ENCODE measurements at regions not wholly inside any gene's neighbourhood (a gene's known extent, or its start where the extent isn't known, plus 50 kb on each side); places are given as distances from the start of the nearest gene placed in this dataset.

DNA sequence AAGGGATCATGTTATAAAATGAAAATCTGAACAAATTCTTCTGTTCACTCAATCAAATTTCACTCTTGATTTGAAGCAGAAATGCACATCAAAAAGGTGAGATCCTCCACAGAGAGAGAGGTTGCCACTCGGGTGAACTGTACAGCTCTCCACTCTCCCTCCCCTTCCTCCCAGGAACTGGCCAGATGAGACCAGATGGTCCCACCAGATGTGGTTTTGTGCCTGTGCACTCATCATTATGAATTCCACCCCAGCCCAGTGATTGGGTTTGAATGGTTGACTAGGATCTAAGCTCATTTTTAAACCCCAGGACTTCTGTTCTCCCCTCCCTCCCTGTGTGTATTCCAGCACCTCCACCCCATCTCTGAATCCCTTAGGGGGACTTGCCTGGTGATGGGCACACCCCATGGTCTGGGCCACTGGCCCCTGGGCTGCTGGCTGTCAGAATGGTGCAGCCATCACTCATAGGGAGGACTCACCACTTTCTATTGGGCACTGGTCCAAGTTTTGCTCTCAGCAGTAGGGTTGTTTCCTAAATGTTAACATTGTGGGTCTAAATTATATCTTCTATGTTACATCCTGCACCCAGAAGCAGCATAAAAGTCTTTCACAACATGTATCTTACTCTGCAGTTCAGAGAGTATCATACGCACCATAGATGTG is 393.1 kb downstream of the TNS3 start:
- no peaks in the 10 kb centered on the region for H3K36me3 ChIP-seq (replicated peaks)
- no peak overlapping the region for H3K27ac ChIP-seq
- H3K4me3 ChIP-seq (ENCODE audit: low read depth, low read length) = no peak overlapping the region
- H3K27me3 ChIP-seq (replicated peaks) = peaks cover 3% of the 10 kb centered on the region
- no peak for DNase-seq
- TF ChIP-seq, protein P1, sequence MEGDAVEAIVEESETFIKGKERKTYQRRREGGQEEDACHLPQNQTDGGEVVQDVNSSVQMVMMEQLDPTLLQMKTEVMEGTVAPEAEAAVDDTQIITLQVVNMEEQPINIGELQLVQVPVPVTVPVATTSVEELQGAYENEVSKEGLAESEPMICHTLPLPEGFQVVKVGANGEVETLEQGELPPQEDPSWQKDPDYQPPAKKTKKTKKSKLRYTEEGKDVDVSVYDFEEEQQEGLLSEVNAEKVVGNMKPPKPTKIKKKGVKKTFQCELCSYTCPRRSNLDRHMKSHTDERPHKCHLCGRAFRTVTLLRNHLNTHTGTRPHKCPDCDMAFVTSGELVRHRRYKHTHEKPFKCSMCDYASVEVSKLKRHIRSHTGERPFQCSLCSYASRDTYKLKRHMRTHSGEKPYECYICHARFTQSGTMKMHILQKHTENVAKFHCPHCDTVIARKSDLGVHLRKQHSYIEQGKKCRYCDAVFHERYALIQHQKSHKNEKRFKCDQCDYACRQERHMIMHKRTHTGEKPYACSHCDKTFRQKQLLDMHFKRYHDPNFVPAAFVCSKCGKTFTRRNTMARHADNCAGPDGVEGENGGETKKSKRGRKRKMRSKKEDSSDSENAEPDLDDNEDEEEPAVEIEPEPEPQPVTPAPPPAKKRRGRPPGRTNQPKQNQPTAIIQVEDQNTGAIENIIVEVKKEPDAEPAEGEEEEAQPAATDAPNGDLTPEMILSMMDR (IDR thresholded peaks at IDR 0.05; ENCODE audit: low read depth, low read length, missing control alignments) = no peak
- in situ Hi-C loops (cut with HindIII; ENCODE audit: low pct_ligation_motif_present, low sequenced_read_pairs) = no loop called here

DNA sequence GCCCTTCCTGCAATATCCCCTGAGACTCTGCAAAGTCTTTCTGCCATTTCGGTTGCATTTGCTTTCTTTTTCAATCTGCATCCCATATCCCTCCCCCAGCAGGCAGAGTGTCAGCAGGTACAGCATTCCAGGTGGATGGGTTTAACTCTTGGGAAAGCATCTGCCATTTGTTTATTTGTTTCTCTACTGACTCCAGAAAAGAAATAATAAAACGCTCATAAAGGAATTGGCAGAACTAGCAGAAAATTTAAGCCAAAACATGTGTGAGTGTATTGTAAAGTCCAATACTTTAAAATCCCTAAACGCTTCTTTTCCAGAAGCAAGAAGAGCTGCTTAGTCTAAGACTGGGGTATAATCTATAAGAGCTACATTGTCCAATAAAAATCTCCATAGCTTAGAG is 393.8 kb downstream of the TNS3 start:
- TF ChIP-seq, protein P1 (IDR thresholded peaks at IDR 0.05; ENCODE audit: low read depth, low read length, missing control alignments) = no peak
- no peak for DNase-seq
- Histone ChIP-seq H3K36me3 (replicated peaks) (no peaks in the 10 kb centered on the region), H3K27me3 (replicated peaks) (peaks cover 3% of the 10 kb centered on the region), H3K4me3 (ENCODE audit: low read depth, low read length) (no peak overlapping the region), H3K27ac (no peak overlapping the region)
- in situ Hi-C loops (cut with HindIII; ENCODE audit: low pct_ligation_motif_present, low sequenced_read_pairs) = no loop called here

DNA sequence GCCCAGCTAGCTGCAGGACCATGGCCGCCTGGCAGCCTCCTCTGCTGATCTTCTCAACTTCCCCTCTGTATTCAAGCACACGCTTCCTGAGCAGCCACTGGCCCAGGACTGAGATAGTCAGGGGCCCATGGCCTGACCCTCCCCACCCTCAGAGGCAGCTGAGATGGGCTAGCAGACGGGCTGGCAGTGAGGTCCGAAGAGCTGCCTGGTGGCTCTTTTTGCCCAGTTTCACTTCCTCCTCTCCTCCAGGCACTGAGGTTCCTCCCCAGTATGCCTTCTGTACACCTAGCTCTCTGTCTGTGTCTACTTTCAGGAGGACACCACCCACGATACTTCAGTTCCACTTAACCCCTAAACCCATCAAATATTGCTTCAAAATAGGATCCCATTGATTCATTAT is 395.6 kb downstream of the TNS3 start:
- DNase-seq = no peak
- Histone ChIP-seq H3K36me3 (replicated peaks) (no peaks in the 10 kb centered on the region), H3K4me3 (ENCODE audit: low read depth, low read length) (no peak overlapping the region), H3K27ac (no peak overlapping the region), H3K27me3 (replicated peaks) (peaks cover 4% of the 10 kb centered on the region)
- TF ChIP-seq, protein P1 (IDR thresholded peaks at IDR 0.05; ENCODE audit: low read depth, low read length, missing control alignments) = no peak
- in situ Hi-C loops (cut with HindIII; ENCODE audit: low pct_ligation_motif_present, low sequenced_read_pairs) = no loop called here

GRCh38 chr7:47185839-47186238 is 396.1 kb downstream of the TNS3 start:
- TF ChIP-seq, protein P1 (IDR thresholded peaks at IDR 0.05; ENCODE audit: low read depth, low read length, missing control alignments) = no peak
- DNase-seq = no peak
- in situ Hi-C loops (cut with HindIII; ENCODE audit: low pct_ligation_motif_present, low sequenced_read_pairs) = no loop called here
- H3K36me3 ChIP-seq (replicated peaks) = no peaks in the 10 kb centered on the region
- no peak overlapping the region for H3K4me3 ChIP-seq (ENCODE audit: low read depth, low read length)
- no peak overlapping the region for H3K27ac ChIP-seq
- peaks cover 8% of the 10 kb centered on the region for H3K27me3 ChIP-seq (replicated peaks)

DNA sequence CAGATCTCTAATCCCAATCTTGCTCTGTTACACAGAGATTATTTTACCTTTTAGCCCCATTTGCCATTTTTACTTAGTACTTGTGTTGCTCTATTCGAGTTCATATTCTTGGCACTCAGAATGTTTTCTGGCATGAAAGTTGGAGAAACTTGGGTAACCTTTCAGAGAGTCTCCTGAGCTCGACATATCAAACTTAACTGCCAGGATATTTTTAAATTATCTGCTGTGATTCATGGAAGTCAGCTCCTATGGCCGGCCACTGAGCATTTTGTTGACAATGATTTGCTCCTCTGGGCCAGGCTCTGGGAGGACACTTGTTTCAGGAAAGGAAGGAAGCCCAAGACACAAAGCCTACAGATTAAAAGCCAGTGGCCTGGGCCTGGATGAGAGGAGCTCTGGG is 396.7 kb downstream of the TNS3 start:
- Histone ChIP-seq H3K4me3 (ENCODE audit: low read depth, low read length) (no peak overlapping the region), H3K27ac (no peak overlapping the region), H3K36me3 (replicated peaks) (no peaks in the 10 kb centered on the region), H3K27me3 (replicated peaks) (peaks cover 8% of the 10 kb centered on the region)
- TF ChIP-seq, protein P1 (IDR thresholded peaks at IDR 0.05; ENCODE audit: low read depth, low read length, missing control alignments) = no peak
- in situ Hi-C loops (cut with HindIII; ENCODE audit: low pct_ligation_motif_present, low sequenced_read_pairs) = no loop called here
- DNase-seq = no peak

Data from brain microvascular endothelial cell (primary cell).